OCI-LY3 (cell line): ENCODE measurements at regions not wholly inside any gene's neighbourhood (a gene's known extent, or its start where the extent isn't known, plus 50 kb on each side); places are given as distances from the start of the nearest gene placed in this dataset.

Source experiments
- EZH2phosphoT487 ChIP-seq: fragments of 200-600 bp; shearing (Covaris generic); IDR thresholded peaks from 2 replicates; pipeline ENCODE4 v1.6.1; 2018; ENCODE audit warnings: antibody characterized with exemption, mixed run types, low read depth
- TF ChIP-seq, protein P1 (sequence below): fragments of 200-600, 300-600 bp; sonication (generic); IDR thresholded peaks from 2 replicates; pipeline ENCODE4 v1.5.1; 2014; ENCODE audit warnings: antibody characterized with exemption, low read length, low read depth

DNA sequence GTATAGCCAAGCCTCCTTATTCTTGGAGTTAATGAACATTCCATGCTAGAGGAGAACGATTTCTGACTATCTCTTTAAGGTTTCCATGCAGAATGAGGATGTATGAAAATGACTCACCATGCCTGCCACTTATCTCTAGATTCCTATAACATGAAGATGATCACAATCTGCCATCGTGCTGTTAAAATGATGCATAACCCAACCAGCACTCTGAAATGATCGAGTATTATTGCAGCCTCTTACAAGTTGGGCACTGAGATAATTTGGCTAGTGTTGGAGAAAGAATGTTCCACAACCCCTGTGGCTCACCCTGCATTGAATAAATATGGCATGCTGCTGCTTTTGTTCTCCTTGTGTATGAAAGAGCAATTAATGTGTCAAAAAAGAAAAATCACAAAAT, 1143.6 kb upstream of the WWC1 start:
- TF ChIP-seq, protein P1, sequence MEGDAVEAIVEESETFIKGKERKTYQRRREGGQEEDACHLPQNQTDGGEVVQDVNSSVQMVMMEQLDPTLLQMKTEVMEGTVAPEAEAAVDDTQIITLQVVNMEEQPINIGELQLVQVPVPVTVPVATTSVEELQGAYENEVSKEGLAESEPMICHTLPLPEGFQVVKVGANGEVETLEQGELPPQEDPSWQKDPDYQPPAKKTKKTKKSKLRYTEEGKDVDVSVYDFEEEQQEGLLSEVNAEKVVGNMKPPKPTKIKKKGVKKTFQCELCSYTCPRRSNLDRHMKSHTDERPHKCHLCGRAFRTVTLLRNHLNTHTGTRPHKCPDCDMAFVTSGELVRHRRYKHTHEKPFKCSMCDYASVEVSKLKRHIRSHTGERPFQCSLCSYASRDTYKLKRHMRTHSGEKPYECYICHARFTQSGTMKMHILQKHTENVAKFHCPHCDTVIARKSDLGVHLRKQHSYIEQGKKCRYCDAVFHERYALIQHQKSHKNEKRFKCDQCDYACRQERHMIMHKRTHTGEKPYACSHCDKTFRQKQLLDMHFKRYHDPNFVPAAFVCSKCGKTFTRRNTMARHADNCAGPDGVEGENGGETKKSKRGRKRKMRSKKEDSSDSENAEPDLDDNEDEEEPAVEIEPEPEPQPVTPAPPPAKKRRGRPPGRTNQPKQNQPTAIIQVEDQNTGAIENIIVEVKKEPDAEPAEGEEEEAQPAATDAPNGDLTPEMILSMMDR, result no peak
- TF ChIP-seq EZH2phosphoT487, result no peak
